PC-9 (cell line): ENCODE measurements at regions not wholly inside any gene's neighbourhood (a gene's known extent, or its start where the extent isn't known, plus 50 kb on each side); places are given as distances from the start of the nearest gene placed in this dataset.

ENCODE experiments used
- BruUV-seq: library from RNA; stranded (reverse); fragments of 400-500 nt; replicated peaks from 2 replicates; lab custom pipeline; 2021; lab: Mats Ljungman, UMichigan
- CTCF ChIA-PET: fragments of 300-600 bp; sonication (Branson Sonifier 250); formaldehyde crosslinking; loops from one replicate; lab custom pipeline; 2022; ENCODE audit warnings: antibody characterized with exemption; lab: Charles Lee
- POLR2A ChIA-PET: fragments of 300-600 bp; sonication (Branson Sonifier 250); formaldehyde crosslinking; loops from one replicate; lab custom pipeline; 2022; ENCODE audit warnings: antibody characterized with exemption; ENCODE audit not compliant: unreplicated experiment; lab: Charles Lee
- DNase-seq, 2 experiments: peaks; one replicate each; pipeline versions ENCODE4 v3.0.0 to v3.0.0-alpha.2; 2015 to 2022; ENCODE audit warnings: mixed read lengths in 1 of 2
- H2AFZ ChIP-seq: fragments of 200-600 bp; sonication (generic); 2 replicates; pipeline ENCODE4 v1.8.1; 2017; ENCODE audit warnings: antibody characterized with exemption
- H3F3A ChIP-seq: fragments of 200-600 bp; sonication (generic); 2 replicates; pipeline ENCODE4 v1.8.1; 2017; ENCODE audit warnings: antibody characterized with exemption, mild to moderate bottlenecking, low read depth; ENCODE audit not compliant: insufficient read depth
- H3K27ac ChIP-seq: fragments of 200-600 bp; sonication (generic); 2 replicates; pipeline ENCODE4 v1.6.1; 2016; ENCODE audit warnings: mixed run types
- H3K27me3 ChIP-seq: fragments of 200-600 bp; sonication (generic); 2 replicates; pipeline ENCODE4 v1.6.1; 2016; ENCODE audit warnings: low read depth, mixed run types; ENCODE audit not compliant: insufficient read depth
- H3K36me3 ChIP-seq: fragments of 200-600 bp; sonication (generic); 2 replicates; pipeline ENCODE4 v1.6.1; 2016; ENCODE audit warnings: low read depth, mixed run types
- H3K4me1 ChIP-seq: fragments of 200-600 bp; sonication (generic); replicated peaks from 2 replicates; pipeline ENCODE4 v1.6.1; 2016; ENCODE audit warnings: mixed run types; ENCODE audit not compliant: insufficient read depth
- H3K4me2 ChIP-seq: fragments of 200-600 bp; sonication (generic); 2 replicates; pipeline ENCODE4 v1.6.1; 2017; ENCODE audit warnings: mixed run types
- H3K4me3 ChIP-seq: fragments of 200-600 bp; sonication (generic); 2 replicates; pipeline ENCODE4 v1.6.1; 2016; ENCODE audit warnings: mixed run types
- H3K79me2 ChIP-seq: fragments of 200-600 bp; sonication (generic); 2 replicates; pipeline ENCODE4 v1.6.1; 2017; ENCODE audit warnings: low read depth, mixed run types
- H3K9me2 ChIP-seq: fragments of 200-600 bp; sonication (generic); 2 replicates; pipeline ENCODE4 v1.8.1; 2017; ENCODE audit warnings: mild to moderate bottlenecking; ENCODE audit not compliant: insufficient read depth
- H3K9me3 ChIP-seq: fragments of 200-600 bp; sonication (generic); 2 replicates; pipeline ENCODE4 v1.8.1; 2016; ENCODE audit warnings: low read depth; ENCODE audit not compliant: insufficient read depth
- H4K20me1 ChIP-seq: fragments of 200-600 bp; sonication (generic); 2 replicates; pipeline ENCODE4 v1.8.1; 2017; ENCODE audit not compliant: insufficient read depth
- EZH2 ChIP-seq: fragments of 200-600 bp; sonication (generic); IDR thresholded peaks from 2 replicates; pipeline ENCODE4 v1.8.0; 2017; ENCODE audit warnings: antibody characterized with exemption, low read depth
- intact Hi-C: fragments of 100-400 bp; cut with micrococcal nuclease; formaldehyde crosslinking; loops from one replicate; pipeline ENCODE4 v1.10.0; 2022; ENCODE audit not compliant: unreplicated experiment
- TF ChIP-seq, protein P1 (sequence below): fragments of 200-600 bp; sonication (generic); conservative IDR thresholded peaks from 2 replicates; pipeline ENCODE4 v1.6.1; 2017; ENCODE audit warnings: mixed run types, antibody characterized with exemption, mild to moderate bottlenecking, moderate library complexity

DNA sequence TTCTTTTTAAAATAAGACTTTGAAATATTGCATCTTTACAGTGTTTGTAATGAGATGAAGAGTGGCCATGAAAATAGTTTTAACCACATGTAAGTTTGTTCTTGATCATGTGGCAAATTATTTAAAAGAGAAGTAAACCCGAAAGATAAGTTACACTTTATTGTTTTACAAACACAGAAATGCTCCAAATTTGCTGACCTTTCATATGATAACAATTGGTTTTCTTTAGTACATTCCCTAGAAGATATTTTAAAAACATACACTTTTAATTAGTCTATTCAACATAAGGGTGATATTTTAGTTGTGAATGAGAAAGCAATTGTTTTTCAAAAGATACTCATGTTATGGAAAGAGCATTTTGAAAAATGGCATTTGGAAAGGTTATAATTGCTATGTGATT is 287.7 kb downstream of the PSAT1 start:
- Histone ChIP-seq H3K4me3 (no peak overlapping the region), H3K9me2 (no peaks in the 10 kb centered on the region), H2AFZ (no peak overlapping the region), H3K9me3 (no peaks in the 10 kb centered on the region), H3K36me3 (no peaks in the 10 kb centered on the region), H3K4me2 (no peak overlapping the region), H3K27me3 (no peaks in the 10 kb centered on the region), H4K20me1 (no peaks in the 10 kb centered on the region), H3K4me1 (no peaks in the 10 kb centered on the region), H3F3A (no peaks in the 10 kb centered on the region), H3K27ac (no peak overlapping the region), H3K79me2 (no peaks in the 10 kb centered on the region)
- POLR2A ChIA-PET: no interaction called here
- intact Hi-C loops: no loop called here
- TF ChIP-seq, protein P1, sequence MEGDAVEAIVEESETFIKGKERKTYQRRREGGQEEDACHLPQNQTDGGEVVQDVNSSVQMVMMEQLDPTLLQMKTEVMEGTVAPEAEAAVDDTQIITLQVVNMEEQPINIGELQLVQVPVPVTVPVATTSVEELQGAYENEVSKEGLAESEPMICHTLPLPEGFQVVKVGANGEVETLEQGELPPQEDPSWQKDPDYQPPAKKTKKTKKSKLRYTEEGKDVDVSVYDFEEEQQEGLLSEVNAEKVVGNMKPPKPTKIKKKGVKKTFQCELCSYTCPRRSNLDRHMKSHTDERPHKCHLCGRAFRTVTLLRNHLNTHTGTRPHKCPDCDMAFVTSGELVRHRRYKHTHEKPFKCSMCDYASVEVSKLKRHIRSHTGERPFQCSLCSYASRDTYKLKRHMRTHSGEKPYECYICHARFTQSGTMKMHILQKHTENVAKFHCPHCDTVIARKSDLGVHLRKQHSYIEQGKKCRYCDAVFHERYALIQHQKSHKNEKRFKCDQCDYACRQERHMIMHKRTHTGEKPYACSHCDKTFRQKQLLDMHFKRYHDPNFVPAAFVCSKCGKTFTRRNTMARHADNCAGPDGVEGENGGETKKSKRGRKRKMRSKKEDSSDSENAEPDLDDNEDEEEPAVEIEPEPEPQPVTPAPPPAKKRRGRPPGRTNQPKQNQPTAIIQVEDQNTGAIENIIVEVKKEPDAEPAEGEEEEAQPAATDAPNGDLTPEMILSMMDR: no peak
- no peak for DNase-seq
- no TSS peak for BruUV-seq
- CTCF ChIA-PET: no interaction called here

DNA sequence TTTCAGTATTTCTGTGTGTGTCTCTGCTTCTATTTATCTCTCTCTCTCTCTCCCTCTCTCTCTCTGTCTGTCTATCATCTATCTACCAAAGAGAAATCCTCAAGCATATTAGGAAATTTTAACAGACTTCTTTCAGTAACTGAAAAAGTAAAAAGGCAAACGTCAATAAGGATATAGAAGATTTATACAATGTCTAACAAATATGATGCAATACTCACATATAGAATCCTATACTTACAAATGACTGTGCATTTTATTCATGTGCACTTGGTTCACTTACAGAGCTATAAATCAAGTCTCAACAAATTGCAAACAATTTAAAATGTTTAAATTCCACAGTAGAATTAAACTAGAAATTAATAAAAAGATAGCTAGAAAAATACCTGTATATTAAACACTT is 289.0 kb downstream of the PSAT1 start:
- no peaks in the 10 kb centered on the region for H3K79me2 ChIP-seq
- no peaks in the 10 kb centered on the region for H4K20me1 ChIP-seq
- H3F3A ChIP-seq: no peaks in the 10 kb centered on the region
- intact Hi-C loops: no loop called here
- H3K9me3 ChIP-seq: no peaks in the 10 kb centered on the region
- POLR2A ChIA-PET: no interaction called here
- no peak overlapping the region for H3K27ac ChIP-seq
- DNase-seq: no peak
- no peak overlapping the region for H2AFZ ChIP-seq
- no peak for TF ChIP-seq EZH2
- TF ChIP-seq, protein P1: no peak
- no peaks in the 10 kb centered on the region for H3K4me1 ChIP-seq
- CTCF ChIA-PET: no interaction called here
- H3K9me2 ChIP-seq: no peaks in the 10 kb centered on the region
- no peak overlapping the region for H3K4me2 ChIP-seq
- H3K4me3 ChIP-seq: no peak overlapping the region
- no peaks in the 10 kb centered on the region for H3K36me3 ChIP-seq
- BruUV-seq: no TSS peak
- H3K27me3 ChIP-seq: no peaks in the 10 kb centered on the region

DNA sequence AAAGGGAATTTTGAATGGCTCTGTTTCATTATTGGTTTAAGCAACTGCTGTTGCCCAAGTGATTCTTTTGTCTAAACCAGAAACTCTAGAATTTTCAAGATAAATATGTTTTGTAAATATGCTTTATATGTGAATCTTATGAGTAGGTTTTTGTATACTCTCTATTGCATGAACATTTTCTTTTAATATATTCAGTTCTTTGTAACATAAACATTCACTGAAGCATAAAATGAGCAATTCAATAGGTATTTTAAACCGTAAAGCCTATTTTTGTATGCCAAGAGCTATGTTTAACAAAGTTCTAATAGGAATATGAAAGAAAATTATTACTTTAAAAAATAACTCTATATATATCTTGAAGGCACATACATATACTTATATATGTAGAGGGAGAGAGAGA is 293.1 kb downstream of the PSAT1 start:
- BruUV-seq: no TSS peak
- TF ChIP-seq EZH2: no peak
- TF ChIP-seq, protein P1: no peak
- Histone ChIP-seq H4K20me1 (no peaks in the 10 kb centered on the region; the same call in 1 of the 2 replicates), H3K79me2 (no peaks in the 10 kb centered on the region), H3K4me1 (no peaks in the 10 kb centered on the region), H3K9me2 (no peaks in the 10 kb centered on the region), H3K9me3 (no peaks in the 10 kb centered on the region), H3K27me3 (no peaks in the 10 kb centered on the region), H2AFZ (no peak overlapping the region), H3F3A (no peaks in the 10 kb centered on the region), H3K27ac (no peak overlapping the region), H3K36me3 (no peaks in the 10 kb centered on the region), H3K4me2 (no peak overlapping the region), H3K4me3 (no peak overlapping the region)
- POLR2A ChIA-PET: no interaction called here
- intact Hi-C loops: no loop called here
- CTCF ChIA-PET: no interaction called here
- no peak for DNase-seq
